Natural killer cell (primary cell): ENCODE measurements at regions not wholly inside any gene's neighbourhood (a gene's known extent, or its start where the extent isn't known, plus 50 kb on each side); places are given as distances from the start of the nearest gene placed in this dataset.

Experiments
- ATAC-seq, 3 donors: fragments of 150-1000 bp in 2 of 3; fragments of 200-7000 bp in 1 of 3; cut with Tn5 transposase; 1 replicate in 1 of 3; 2 replicates in 2 of 3; pipeline ENCODE4 v1.10.0; 2021; ENCODE audit warnings: mild to moderate bottlenecking in 2 of 3, moderate library complexity in 2 of 3
- DNase-seq, 2 donors: peaks; one replicate each; pipeline versions ENCODE4 v3.0.0 to v3.0.0-alpha.2; 2013 to 2021; ENCODE audit warnings: mixed read lengths in 1 of 2
- H3K27ac ChIP-seq: one replicate; pipeline ENCODE4 v1.5.1; 2013; ENCODE audit warnings: mild to moderate bottlenecking, low read length
- H3K27me3 ChIP-seq: one replicate; pipeline ENCODE4 v1.6.1; 2013; ENCODE audit warnings: low read length; ENCODE audit not compliant: control insufficient read depth, insufficient read depth
- H3K36me3 ChIP-seq: one replicate; pipeline ENCODE4 v1.6.1; 2013; ENCODE audit warnings: low read length; ENCODE audit not compliant: control insufficient read depth, insufficient read depth
- H3K4me1 ChIP-seq: one replicate; pipeline ENCODE4 v1.6.1; 2013; ENCODE audit warnings: low read length; ENCODE audit not compliant: control insufficient read depth, insufficient read depth
- H3K4me3 ChIP-seq: one replicate; pipeline ENCODE4 v1.5.1; 2013; ENCODE audit warnings: low read length
- H3K9me3 ChIP-seq: one replicate; pipeline ENCODE4 v1.6.1; 2013; ENCODE audit warnings: low read length; ENCODE audit not compliant: control insufficient read depth, insufficient read depth
- H3K27ac Mint-ChIP-seq, 2 donors: one replicate each; pipeline ENCODE4 v1.8.0; 2022; ENCODE audit warnings: mild to moderate bottlenecking in 2 of 2, mixed read lengths in 2 of 2, moderate library complexity in 1 of 2
- H3K27me3 Mint-ChIP-seq, 2 donors: one replicate each; pipeline ENCODE4 v1.8.0; 2022; ENCODE audit warnings: low read depth in 2 of 2, mixed read lengths in 2 of 2
- H3K36me3 Mint-ChIP-seq: one replicate; pipeline ENCODE4 v1.8.0; 2022; ENCODE audit warnings: mixed read lengths
- H3K4me1 Mint-ChIP-seq, 2 donors: one replicate each; pipeline ENCODE4 v1.8.0; 2022; ENCODE audit warnings: mixed read lengths in 2 of 2
- H3K4me3 Mint-ChIP-seq: one replicate; pipeline ENCODE4 v1.8.0; 2022; ENCODE audit warnings: mild to moderate bottlenecking, moderate library complexity, mixed read lengths
- H3K9me3 Mint-ChIP-seq, 2 donors: one replicate each; pipeline ENCODE4 v1.8.0; 2022; ENCODE audit warnings: mixed read lengths in 2 of 2
- WGBS: methylation state at CpG from one replicate; pipeline ENCODE4 v1.1.7; 2013; ENCODE audit warnings: missing lambda C conversion rate; ENCODE audit not compliant: insufficient coverage; 5-methylcytosine and 5-hydroxymethylcytosine counted together
- intact Hi-C: fragments of 100-400 bp; cut with micrococcal nuclease; formaldehyde crosslinking; loops from one replicate; pipeline ENCODE4 v1.14.2; 2022
- TF ChIP-seq, protein P1 (sequence below): fragments of 200-600 bp; IDR thresholded peaks from one replicate; pipeline ENCODE4 v1.8.0; 2022; ENCODE audit warnings: antibody characterized with exemption

DNA sequence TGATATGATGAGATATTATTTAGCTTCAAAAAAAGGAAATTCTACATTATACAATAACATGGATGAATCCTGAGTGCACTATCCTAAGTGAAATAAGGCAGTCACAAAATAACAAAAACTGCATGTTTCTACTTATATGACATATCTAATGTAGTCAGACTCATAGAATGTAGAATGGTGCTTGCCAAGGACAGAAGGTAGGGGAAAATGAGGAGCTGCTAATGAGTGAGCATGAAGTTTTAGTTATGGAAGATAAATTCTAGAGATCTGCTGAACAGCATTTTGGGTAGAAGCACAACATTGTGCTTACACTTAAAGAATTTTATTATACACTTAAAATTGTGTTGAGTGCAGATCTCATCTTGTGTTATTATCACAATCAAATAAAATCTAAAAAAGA, 812.4 kb downstream of the KCTD16 start:
- H3K27ac Mint-ChIP-seq = no peak overlapping the region
- no peak overlapping the region for H3K4me3 Mint-ChIP-seq
- DNase-seq (no peak), ATAC-seq (no peak)
- TF ChIP-seq, protein P1, sequence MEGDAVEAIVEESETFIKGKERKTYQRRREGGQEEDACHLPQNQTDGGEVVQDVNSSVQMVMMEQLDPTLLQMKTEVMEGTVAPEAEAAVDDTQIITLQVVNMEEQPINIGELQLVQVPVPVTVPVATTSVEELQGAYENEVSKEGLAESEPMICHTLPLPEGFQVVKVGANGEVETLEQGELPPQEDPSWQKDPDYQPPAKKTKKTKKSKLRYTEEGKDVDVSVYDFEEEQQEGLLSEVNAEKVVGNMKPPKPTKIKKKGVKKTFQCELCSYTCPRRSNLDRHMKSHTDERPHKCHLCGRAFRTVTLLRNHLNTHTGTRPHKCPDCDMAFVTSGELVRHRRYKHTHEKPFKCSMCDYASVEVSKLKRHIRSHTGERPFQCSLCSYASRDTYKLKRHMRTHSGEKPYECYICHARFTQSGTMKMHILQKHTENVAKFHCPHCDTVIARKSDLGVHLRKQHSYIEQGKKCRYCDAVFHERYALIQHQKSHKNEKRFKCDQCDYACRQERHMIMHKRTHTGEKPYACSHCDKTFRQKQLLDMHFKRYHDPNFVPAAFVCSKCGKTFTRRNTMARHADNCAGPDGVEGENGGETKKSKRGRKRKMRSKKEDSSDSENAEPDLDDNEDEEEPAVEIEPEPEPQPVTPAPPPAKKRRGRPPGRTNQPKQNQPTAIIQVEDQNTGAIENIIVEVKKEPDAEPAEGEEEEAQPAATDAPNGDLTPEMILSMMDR = no peak
- Histone ChIP-seq H3K27ac (no peak overlapping the region), H3K4me3 (no peak overlapping the region), H3K27me3 (no peaks in the 10 kb centered on the region), H3K36me3 (no peaks in the 10 kb centered on the region), H3K4me1 (no peaks in the 10 kb centered on the region), H3K9me3 (no peaks in the 10 kb centered on the region)
- no peaks in the 10 kb centered on the region for H3K4me1 Mint-ChIP-seq
- no peaks in the 10 kb centered on the region for H3K36me3 Mint-ChIP-seq
- intact Hi-C loops = no loop called here
- no peaks in the 10 kb centered on the region for H3K27me3 Mint-ChIP-seq
- H3K9me3 Mint-ChIP-seq = peaks cover 14% of the 10 kb centered on the region in 2 donors

DNA sequence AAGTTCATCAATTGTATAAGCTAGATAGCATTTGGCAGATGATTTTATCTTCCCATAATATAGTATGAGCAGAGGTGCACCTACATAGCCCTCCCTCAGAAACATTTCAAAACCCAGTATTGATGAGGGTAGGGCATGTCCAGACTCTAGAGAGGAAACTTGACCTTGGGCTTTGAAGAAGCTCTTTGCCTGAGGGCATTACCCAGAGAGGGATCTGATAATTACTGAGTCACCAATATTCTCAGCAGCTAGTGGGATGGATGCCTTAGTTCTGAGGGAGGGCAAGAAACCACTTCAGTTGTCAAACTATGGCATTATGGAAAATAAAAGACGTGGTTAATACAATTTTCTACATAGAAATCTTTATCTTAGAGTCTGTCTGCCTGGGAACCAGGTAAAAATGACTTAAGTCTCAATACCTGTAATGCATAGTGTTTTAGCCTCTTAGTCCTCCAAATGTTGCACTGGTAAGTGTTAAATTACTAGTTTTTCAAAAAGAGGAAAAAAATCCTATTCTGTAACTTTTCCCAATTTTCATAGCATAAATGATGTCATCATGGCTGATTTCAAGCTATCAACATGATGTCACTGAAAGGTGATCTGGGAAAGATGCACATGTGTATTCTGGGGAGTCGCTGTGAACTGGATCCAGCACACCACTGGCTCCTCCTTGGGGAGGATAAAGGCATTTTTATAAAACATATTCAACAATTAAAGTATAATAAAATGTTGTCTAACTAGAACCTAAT, 809.0 kb downstream of the KCTD16 start:
- H3K27ac Mint-ChIP-seq = no peak overlapping the region
- H3K36me3 Mint-ChIP-seq = no peaks in the 10 kb centered on the region
- peaks cover 5 to 7% of the 10 kb centered on the region in 2 donors for H3K9me3 Mint-ChIP-seq
- H3K27me3 Mint-ChIP-seq = no peaks in the 10 kb centered on the region
- intact Hi-C loops = no loop called here
- DNase-seq (no peak), ATAC-seq (no peak)
- no CpG with 5 or more reads among the region's 2 CpGs for WGBS
- Histone ChIP-seq H3K27me3 (no peaks in the 10 kb centered on the region), H3K9me3 (peaks cover 4% of the 10 kb centered on the region), H3K4me3 (no peak overlapping the region), H3K4me1 (no peaks in the 10 kb centered on the region), H3K27ac (no peak overlapping the region), H3K36me3 (no peaks in the 10 kb centered on the region)
- H3K4me3 Mint-ChIP-seq = no peak overlapping the region
- TF ChIP-seq, protein P1 = no peak
- H3K4me1 Mint-ChIP-seq = no peaks in the 10 kb centered on the region

DNA sequence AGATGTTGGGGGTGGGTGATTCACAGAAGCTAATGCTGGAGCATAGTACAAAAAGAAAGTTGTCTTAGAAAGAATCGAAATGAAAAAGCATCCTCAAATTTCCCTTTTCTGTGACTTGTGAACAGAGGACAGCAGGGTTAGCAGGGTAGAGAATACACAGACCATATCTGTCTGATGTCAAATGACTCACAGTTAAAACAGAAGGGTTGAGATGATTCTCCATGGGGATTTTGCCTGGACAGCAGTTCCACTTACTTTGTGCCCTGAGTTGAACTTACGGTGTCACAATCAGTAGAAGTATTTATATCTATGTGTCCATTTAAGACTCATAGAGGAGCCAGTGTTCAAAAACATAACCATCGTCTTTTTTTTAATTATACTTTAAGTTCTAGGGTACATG, 801.6 kb downstream of the KCTD16 start:
- no peak overlapping the region for H3K27ac Mint-ChIP-seq
- 89% methylated on average over 2 of the region's 3 CpGs for WGBS
- H3K4me3 Mint-ChIP-seq = no peak overlapping the region

More for the DNA sequence above, 801.6 kb downstream of the KCTD16 start:
- TF ChIP-seq, protein P1 = no peak
- intact Hi-C loops = no loop called here
- Mint-ChIP-seq H3K27me3 (no peaks in the 10 kb centered on the region), H3K4me1 (no peaks in the 10 kb centered on the region), H3K9me3 (peaks cover 14 to 17% of the 10 kb centered on the region in 2 donors), H3K36me3 (peaks cover 3% of the 10 kb centered on the region)
- H3K4me3 ChIP-seq = no peak overlapping the region
- no peak for DNase-seq
- no peak overlapping the region for H3K27ac ChIP-seq
- peaks cover 4% of the 10 kb centered on the region for H3K9me3 ChIP-seq
- H3K36me3 ChIP-seq = no peaks in the 10 kb centered on the region
- H3K4me1 ChIP-seq = no peaks in the 10 kb centered on the region
- H3K27me3 ChIP-seq = no peaks in the 10 kb centered on the region
- no peak for ATAC-seq
